Right renal cortex interstitium (tissue), 3 donors: ENCODE measurements at regions not wholly inside any gene's neighbourhood (a gene's known extent, or its start where the extent isn't known, plus 50 kb on each side); places are given as distances from the start of the nearest gene placed in this dataset.
"Not testable (repeated sequence)": the region's sequence is repeated elsewhere in the genome, so short reads cannot be mapped to it uniquely, and the experiment has no call there.

Source experiments
- DNase-seq, 3 donors: peaks; one replicate each; pipeline ENCODE4 v3.0.0-alpha.2; 2013; ENCODE audit warnings: low read depth in 3 of 3, low spot score in 2 of 3

GRCh38 chr15:46880791-46881190 is 836.5 kb upstream of the SEMA6D start:
- no peak for DNase-seq

GRCh38 chr15:46892621-46893160 is 824.6 kb upstream of the SEMA6D start:
- DNase-seq, result no peak

GRCh38 chr15:46894644-46895043 is 822.7 kb upstream of the SEMA6D start:
- no peak for DNase-seq

GRCh38 chr15:46897266-46897665 is 820.0 kb upstream of the SEMA6D start:
- DNase-seq, result no peak

GRCh38 chr15:46901001-46901400 is 816.3 kb upstream of the SEMA6D start:
- DNase-seq, result no peak

- no peak for DNase-seq
These were observed 799.5 kb upstream of the SEMA6D start for GRCh38 chr15:46917721-46918252.

- DNase-seq, result no peak
These were observed 798.7 kb upstream of the SEMA6D start for GRCh38 chr15:46918462-46919140.

- no peak for DNase-seq
These were observed 795.4 kb upstream of the SEMA6D start for GRCh38 chr15:46921891-46922290.

GRCh38 chr15:46930426-46930825 is 786.9 kb upstream of the SEMA6D start:
- no peak for DNase-seq

GRCh38 chr15:46933332-46933731 is 784.0 kb upstream of the SEMA6D start:
- DNase-seq, result no peak

- DNase-seq, result no peak
These were observed 782.5 kb upstream of the SEMA6D start for GRCh38 chr15:46934851-46935250.

GRCh38 chr15:46938169-46938568 is 779.1 kb upstream of the SEMA6D start:
- DNase-seq, result no peak

- no peak for DNase-seq
These were observed 776.1 kb upstream of the SEMA6D start for GRCh38 chr15:46941241-46941640.

- no peak for DNase-seq
These were observed 770.4 kb upstream of the SEMA6D start for GRCh38 chr15:46946953-46947352.

- DNase-seq, result no peak
These were observed 761.7 kb upstream of the SEMA6D start for GRCh38 chr15:46955576-46955975.

GRCh38 chr15:46956456-46956855 is 760.8 kb upstream of the SEMA6D start:
- no peak for DNase-seq

GRCh38 chr15:46956881-46957280 is 760.4 kb upstream of the SEMA6D start:
- DNase-seq, result no peak

GRCh38 chr15:46960581-46960980 is 756.7 kb upstream of the SEMA6D start:
- no peak for DNase-seq

GRCh38 chr15:46961795-46962194 is 755.5 kb upstream of the SEMA6D start:
- no peak for DNase-seq

- not testable (repeated sequence) for DNase-seq
These were observed 729.2 kb upstream of the SEMA6D start for GRCh38 chr15:46988055-46988454.

- DNase-seq, result no peak
These were observed 720.9 kb upstream of the SEMA6D start for GRCh38 chr15:46996359-46996758.

GRCh38 chr15:46997501-46997900 is 719.8 kb upstream of the SEMA6D start:
- no peak for DNase-seq

GRCh38 chr15:47003568-47003967 is 713.7 kb upstream of the SEMA6D start:
- DNase-seq, result no peak
